Right atrium auricular region (tissue), 2 donors: ENCODE measurements at regions not wholly inside any gene's neighbourhood (a gene's known extent, or its start where the extent isn't known, plus 50 kb on each side); places are given as distances from the start of the nearest gene placed in this dataset.

Experiments used
- DNase-seq: peaks from one replicate; pipeline ENCODE4 v3.0.0-alpha.2; 2019; ENCODE audit warnings: low spot score
- H3K27ac ChIP-seq, 2 donors: fragments of 200-600 bp; sonication (generic); 1 replicate in 1 of 2; 2 replicates in 1 of 2; pipeline ENCODE4 v1.5.1; 2016 to 2019
- H3K27me3 ChIP-seq, 2 donors: fragments of 200-600 bp; sonication (generic); one replicate each; pipeline versions ENCODE4 v1.5.1 to v1.6.0; 2017 to 2019
- H3K36me3 ChIP-seq: fragments of 200-600 bp; sonication (generic); one replicate; pipeline ENCODE4 v1.5.1; 2016
- H3K4me1 ChIP-seq, 2 donors: fragments of 200-600 bp; sonication (generic); one replicate each; pipeline versions ENCODE4 v1.5.1 to v1.6.0; 2017 to 2019
- H3K4me3 ChIP-seq, 2 donors: fragments of 200-600 bp; sonication (generic); 1 replicate in 1 of 2; 2 replicates in 1 of 2; pipeline ENCODE4 v1.5.1; 2017 to 2019; ENCODE audit warnings: mild to moderate bottlenecking in 1 of 2, moderate library complexity in 1 of 2
- H3K9me3 ChIP-seq, 2 donors: fragments of 200-600 bp; sonication (generic); one replicate each; pipeline ENCODE4 v1.5.1; 2019
- TF ChIP-seq, protein P1 (sequence below), 2 donors: fragments of 200-600 bp; sonication (generic); IDR thresholded peaks; one replicate each; pipeline ENCODE4 v1.5.1; 2019; ENCODE audit warnings: antibody characterized with exemption in 2 of 2

DNA sequence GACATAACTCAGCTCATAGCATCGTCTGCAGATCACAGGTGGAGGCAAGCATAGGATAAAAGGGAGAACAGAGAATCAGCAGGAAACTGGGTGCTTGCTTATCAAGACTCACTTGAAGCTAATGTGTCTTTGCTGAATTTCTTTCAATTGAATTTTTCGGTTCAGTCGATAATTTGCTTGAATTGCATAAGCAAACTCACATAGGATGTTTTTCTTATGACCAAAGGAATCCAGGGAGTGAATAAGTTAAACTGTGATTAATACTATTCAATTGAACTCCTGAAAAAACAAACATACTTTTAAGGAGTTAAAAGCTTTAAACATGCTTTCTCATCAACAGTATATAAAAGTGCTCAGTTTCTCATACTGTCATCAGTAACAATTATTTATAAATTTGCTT is 707.1 kb upstream of the ACVR2A start:
- H3K27me3 ChIP-seq: no peaks in the 10 kb centered on the region
- H3K27ac ChIP-seq: no peak overlapping the region
- DNase-seq: no peak
- no peaks in the 10 kb centered on the region for H3K36me3 ChIP-seq
- TF ChIP-seq, protein P1, sequence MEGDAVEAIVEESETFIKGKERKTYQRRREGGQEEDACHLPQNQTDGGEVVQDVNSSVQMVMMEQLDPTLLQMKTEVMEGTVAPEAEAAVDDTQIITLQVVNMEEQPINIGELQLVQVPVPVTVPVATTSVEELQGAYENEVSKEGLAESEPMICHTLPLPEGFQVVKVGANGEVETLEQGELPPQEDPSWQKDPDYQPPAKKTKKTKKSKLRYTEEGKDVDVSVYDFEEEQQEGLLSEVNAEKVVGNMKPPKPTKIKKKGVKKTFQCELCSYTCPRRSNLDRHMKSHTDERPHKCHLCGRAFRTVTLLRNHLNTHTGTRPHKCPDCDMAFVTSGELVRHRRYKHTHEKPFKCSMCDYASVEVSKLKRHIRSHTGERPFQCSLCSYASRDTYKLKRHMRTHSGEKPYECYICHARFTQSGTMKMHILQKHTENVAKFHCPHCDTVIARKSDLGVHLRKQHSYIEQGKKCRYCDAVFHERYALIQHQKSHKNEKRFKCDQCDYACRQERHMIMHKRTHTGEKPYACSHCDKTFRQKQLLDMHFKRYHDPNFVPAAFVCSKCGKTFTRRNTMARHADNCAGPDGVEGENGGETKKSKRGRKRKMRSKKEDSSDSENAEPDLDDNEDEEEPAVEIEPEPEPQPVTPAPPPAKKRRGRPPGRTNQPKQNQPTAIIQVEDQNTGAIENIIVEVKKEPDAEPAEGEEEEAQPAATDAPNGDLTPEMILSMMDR (IDR thresholded peaks at IDR 0.05): no peak
- no peaks in the 10 kb centered on the region for H3K9me3 ChIP-seq
- H3K4me3 ChIP-seq: no peak overlapping the region
- H3K4me1 ChIP-seq: no peaks in the 10 kb centered on the region

DNA sequence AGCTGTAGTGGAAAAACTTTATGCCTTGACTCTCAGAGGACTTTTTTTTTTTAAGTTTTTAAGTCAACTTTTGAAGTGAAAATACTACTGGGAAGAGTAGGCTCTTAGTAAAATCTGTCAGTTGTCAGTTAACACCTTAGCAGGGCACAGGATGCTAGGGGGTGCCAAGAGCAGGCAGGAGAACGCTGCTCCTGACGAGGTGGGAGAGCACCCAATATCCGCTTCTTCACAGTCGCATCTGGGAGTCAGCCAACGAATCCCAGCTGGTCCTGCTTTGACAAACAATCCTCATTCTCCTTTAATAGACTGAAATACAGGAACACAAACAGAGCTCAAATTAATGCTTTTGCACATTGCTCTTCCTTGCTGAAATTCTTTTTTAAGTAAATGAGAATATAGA is 709.5 kb upstream of the ACVR2A start:
- H3K27ac ChIP-seq: no peak overlapping the region
- H3K4me1 ChIP-seq: no peaks in the 10 kb centered on the region
- no peaks in the 10 kb centered on the region for H3K9me3 ChIP-seq
- no peak for DNase-seq
- TF ChIP-seq, protein P1 (IDR thresholded peaks at IDR 0.05): no peak
- H3K27me3 ChIP-seq: no peaks in the 10 kb centered on the region
- no peak overlapping the region for H3K4me3 ChIP-seq
- no peaks in the 10 kb centered on the region for H3K36me3 ChIP-seq

DNA sequence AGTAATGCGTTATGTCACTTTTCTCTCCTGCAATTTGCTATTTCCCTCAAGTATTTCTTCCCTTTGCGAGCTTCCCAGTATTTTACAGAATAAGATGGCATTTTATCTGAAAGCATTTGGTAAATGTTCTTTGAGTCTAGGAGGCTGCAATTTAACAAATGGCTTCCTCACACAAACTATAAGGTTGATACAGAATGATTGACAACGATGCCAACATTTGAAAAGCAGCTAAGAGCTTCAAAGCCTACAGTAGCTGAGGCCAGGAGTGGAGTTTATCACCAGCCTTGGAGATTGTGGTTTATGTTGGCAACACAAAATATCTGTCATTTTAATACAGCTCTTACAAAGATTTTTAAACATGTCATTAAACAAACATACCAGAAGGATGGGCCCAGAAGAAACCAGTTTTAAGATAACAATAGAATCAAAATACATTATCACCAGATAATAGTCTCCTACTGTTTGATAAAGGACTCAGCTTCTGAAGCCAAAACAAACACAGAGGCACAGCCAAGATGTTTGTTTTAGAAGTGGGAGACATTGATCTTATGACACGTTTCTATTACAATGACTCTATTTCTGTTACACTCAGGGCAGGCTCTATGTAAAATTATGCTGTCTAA is 711.4 kb upstream of the ACVR2A start:
- H3K27me3 ChIP-seq: no peaks in the 10 kb centered on the region
- H3K9me3 ChIP-seq: no peaks in the 10 kb centered on the region

DNA sequence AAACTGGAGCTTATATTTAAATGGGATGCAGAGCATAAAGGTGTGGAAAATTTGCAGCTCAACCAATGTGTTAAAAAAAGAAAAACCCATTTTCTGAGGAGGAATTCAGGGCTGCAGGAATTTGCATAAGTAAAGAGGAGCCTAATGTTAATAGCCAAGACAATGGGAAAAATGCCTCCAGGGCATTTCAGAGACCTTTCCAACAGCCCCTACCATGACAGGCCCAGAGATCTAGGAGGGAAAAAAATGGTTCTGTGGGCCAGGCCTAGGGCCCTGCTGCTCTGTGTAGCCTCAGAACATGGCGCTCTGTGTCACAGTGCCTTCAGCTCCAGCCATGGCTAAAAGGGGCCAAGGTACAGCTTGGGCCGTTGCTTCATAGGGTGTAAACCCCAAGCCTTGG is 719.7 kb upstream of the ACVR2A start:
- Histone ChIP-seq H3K4me3 (no peak overlapping the region), H3K27ac (no peak overlapping the region), H3K4me1 (no peaks in the 10 kb centered on the region), H3K36me3 (no peaks in the 10 kb centered on the region), H3K27me3 (no peaks in the 10 kb centered on the region), H3K9me3 (no peaks in the 10 kb centered on the region)
- TF ChIP-seq, protein P1 (IDR thresholded peaks at IDR 0.05): no peak
- no peak for DNase-seq

More for the DNA sequence above, 711.4 kb upstream of the ACVR2A start:
- TF ChIP-seq, protein P1 (IDR thresholded peaks at IDR 0.05): no peak
- Histone ChIP-seq H3K27ac (no peak overlapping the region), H3K36me3 (no peaks in the 10 kb centered on the region), H3K4me3 (no peak overlapping the region), H3K4me1 (no peaks in the 10 kb centered on the region)
- DNase-seq: no peak

DNA sequence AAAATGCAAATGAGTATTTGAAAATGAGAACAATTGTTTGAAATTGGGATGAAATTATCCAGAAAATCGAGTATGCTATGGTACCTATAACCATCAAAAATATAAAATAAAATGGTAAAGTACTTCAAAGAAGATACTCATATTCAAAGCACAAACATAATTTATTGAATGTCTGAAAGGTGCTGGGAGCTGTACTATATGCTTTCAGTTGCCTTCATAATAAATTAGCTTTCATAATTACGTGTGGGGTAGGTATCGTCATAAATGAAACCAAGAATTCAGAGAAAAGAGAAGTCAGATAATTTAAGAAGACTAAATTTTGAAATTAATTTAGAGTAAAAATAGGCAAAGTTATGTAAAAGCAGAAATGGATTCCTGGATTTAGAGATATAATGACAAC is 721.9 kb upstream of the ACVR2A start:
- DNase-seq: no peak
- Histone ChIP-seq H3K9me3 (no peaks in the 10 kb centered on the region), H3K27me3 (no peaks in the 10 kb centered on the region), H3K4me3 (no peak overlapping the region), H3K27ac (no peak overlapping the region), H3K4me1 (no peaks in the 10 kb centered on the region), H3K36me3 (no peaks in the 10 kb centered on the region)
- TF ChIP-seq, protein P1 (IDR thresholded peaks at IDR 0.05): no peak

DNA sequence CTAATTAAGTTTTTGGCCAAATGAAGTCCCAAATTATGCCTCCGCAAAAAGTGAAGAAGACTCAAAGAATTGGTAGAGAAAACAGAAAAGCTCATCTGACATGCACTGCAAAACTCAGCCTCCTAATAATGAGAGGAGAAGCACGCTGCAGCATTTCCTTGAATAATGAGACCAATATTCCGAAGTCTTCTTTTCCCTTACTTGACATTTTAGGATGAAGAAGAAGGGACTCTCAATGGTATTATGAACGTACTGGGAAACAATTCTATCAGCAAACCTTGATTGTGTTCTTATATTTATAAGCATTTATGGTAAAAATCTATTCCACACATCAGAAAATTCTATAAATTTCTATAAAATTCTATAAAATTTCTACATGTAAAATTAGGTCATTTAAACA is 733.9 kb upstream of the ACVR2A start:
- no peak for DNase-seq
- no peak overlapping the region for H3K27ac ChIP-seq
- no peak overlapping the region for H3K4me3 ChIP-seq
- no peaks in the 10 kb centered on the region for H3K27me3 ChIP-seq
- H3K36me3 ChIP-seq: no peaks in the 10 kb centered on the region
- TF ChIP-seq, protein P1 (IDR thresholded peaks at IDR 0.05): no peak
- no peaks in the 10 kb centered on the region for H3K9me3 ChIP-seq
- no peaks in the 10 kb centered on the region for H3K4me1 ChIP-seq
